ENCODE measurements at regions not wholly inside any gene's neighbourhood (a gene's known extent, or its start where the extent isn't known, plus 50 kb on each side); places are given as distances from the start of the nearest gene placed in this dataset.

GRCh38 chr11:43122546-43122945 lies 189.2 kb upstream of the API5 start:
- TF ChIP-seq CTCF (IDR thresholded peaks at IDR 0.05) = no peak
- TF ChIP-seq POLR2A (IDR thresholded peaks at IDR 0.05) = no peak
- TF ChIP-seq EP300 (IDR thresholded peaks at IDR 0.05) = no peak

Data from stomach (tissue), 4 donors.